NCI-H2107 (cell line): ENCODE measurements at regions not wholly inside any gene's neighbourhood (a gene's known extent, or its start where the extent isn't known, plus 50 kb on each side); places are given as distances from the start of the nearest gene placed in this dataset.
"Not testable (repeated sequence)": the region's sequence is repeated elsewhere in the genome, so short reads cannot be mapped to it uniquely, and the experiment has no call there.

Source experiments
- DNase-seq: peaks from one replicate; lab custom pipeline; 2025; lab: John Stamatoyannopoulos, UW

- peak; percentile 9 for DNase-seq
These were observed 302.9 kb upstream of the GATB start for GRCh38 chr4:152063621-152064240.

GRCh38 chr4:152062936-152063620 lies 302.3 kb upstream of the GATB start:
- DNase-seq: no peak

DNA sequence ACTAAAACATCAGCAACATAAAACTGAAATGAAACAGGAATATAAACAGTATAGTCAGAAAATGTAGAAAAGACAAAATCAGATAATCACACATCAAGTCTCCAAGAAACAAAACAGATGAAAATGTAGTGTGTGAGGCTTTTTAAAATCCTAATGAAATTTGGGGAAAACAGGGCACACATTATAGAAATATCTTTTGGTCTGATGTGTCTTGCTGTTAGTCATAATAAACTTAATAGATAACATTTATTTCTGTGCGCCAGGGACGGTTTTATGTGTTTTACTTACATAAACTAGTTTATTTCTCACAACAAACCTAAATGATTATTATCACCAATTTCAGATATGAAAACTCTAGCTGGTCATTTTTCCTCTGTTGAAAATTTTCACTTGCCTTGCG lies 293.9 kb upstream of the GATB start:
- no peak for DNase-seq

DNA sequence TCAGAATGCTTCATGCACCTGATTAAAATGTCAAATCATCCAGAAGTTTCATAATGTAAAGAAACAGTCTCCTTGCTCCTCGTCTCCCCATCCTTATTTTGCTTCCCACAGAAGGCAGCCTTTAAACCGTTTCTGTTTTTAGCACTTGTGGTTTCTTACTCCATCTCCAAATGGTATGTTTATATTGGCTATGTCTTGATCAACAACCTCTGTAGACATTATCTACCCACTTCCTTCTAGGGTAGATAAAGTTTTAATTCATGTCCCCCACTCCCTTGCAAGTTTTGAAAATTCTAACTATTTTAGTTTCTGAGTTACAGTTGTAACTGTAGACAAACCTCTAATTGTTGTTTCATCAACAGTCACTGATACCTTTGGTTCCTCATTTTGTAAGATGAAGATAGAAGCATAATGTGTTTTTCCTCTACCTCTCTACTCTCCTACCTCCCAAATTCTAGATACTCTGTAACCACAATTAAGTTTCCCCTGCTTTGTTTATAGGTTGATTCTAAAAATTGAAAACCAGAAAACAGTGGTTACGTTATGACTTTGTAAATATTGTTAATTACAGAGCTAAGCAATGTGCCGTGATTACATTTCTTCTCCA lies 291.7 kb upstream of the GATB start:
- DNase-seq: no peak

GRCh38 chr4:152051332-152051731 lies 290.5 kb upstream of the GATB start:
- DNase-seq: not testable (repeated sequence)

DNA sequence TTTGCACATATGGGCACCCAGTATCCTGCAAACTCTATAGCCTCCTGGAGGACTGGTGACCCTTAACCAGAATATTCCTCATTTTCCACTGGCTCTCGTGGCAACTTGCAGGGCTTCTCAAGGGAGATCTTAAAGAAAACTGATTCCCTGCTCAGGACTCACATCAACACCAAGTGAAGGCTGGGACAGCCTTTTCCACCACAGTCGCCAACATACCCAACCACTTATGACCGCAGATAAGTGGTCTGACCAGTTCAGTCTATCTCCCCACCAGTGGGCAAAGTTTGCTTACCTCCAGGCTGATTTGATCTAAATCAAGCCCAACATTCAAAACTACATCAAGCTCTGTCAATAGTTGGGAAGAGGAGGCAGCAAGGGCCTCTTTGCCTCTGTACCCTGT lies 289.3 kb upstream of the GATB start:
- no peak for DNase-seq

DNA sequence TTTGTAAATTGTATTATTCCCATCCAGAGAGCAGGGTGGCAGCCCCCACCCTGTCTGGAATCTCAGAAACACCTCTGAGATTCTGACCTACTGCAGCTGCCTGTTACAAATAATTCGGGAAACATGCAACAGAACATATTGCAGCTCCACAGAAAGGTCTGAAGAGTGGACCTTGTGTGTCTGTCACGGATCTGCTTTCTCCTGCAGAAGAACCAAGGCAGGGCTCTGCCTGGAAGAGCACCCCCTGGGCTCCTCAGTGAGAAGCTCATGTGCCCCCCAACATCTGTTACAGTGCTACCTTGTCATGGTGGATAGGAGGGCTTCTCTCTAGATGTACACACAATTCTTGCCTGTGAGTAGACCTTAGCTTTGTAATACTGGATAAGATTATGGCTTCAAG lies 286.6 kb upstream of the GATB start:
- DNase-seq: no peak

- DNase-seq: peak; percentile 45
These were observed 285.2 kb upstream of the GATB start for GRCh38 chr4:152045807-152046571.

GRCh38 chr4:152045449-152045806 lies 284.6 kb upstream of the GATB start:
- no peak for DNase-seq

DNA sequence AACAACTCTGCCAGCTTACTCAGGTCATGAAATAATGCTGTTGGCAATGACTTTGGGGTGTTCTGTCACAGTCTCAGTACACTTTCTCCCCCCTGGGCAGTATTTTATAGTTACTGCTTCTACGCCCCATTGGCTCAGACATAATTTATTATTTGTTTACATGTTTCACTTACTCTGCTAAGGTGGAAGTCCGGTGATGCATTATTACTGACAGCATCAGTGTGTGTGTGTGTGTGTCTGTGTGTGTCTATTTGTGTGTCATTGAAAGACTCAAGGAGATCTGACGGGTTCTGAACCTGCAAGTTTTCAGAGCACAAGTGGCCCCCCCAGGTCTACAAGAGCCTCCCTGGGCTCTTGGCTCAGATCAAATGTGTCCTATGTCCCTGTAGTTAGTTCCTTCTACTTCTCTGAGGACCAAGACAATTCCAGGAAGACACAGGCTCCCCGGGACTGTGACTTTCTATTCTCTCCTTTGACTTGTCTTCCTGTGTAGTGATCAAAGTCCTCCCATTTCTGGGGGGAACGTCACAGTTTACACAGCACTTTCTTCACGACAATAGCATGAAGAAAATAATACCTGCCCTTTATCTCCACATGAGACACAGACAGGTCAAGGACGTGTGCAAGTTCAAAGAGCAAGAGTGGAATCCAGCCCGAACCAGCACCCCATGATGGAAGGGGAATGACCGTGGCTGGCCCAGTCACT lies 283.7 kb upstream of the GATB start:
- DNase-seq: no peak

- no peak for DNase-seq
These were observed 280.5 kb upstream of the GATB start for GRCh38 chr4:152041295-152041694.

DNA sequence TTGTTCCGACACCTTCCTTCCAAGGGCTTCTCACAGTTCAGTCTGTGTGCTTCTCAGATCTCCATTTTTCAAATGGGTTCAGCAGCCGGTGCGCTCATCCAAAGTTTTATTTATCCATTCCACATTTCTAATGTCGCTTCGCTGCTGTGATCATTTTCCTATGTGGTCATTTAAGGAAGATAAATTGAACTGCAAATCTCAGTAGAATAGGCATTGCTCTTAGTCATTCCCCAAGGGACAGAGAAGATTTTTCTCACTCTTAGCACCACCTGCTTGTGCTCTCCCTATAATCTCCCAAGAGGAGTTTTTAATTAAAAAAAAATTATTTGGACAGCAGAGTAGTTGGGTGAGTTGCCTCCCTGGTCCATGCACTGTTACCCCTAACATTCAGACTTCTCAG lies 278.9 kb upstream of the GATB start:
- no peak for DNase-seq

- DNase-seq: no peak
These were observed 278.2 kb upstream of the GATB start for GRCh38 chr4:152039023-152039481.

DNA sequence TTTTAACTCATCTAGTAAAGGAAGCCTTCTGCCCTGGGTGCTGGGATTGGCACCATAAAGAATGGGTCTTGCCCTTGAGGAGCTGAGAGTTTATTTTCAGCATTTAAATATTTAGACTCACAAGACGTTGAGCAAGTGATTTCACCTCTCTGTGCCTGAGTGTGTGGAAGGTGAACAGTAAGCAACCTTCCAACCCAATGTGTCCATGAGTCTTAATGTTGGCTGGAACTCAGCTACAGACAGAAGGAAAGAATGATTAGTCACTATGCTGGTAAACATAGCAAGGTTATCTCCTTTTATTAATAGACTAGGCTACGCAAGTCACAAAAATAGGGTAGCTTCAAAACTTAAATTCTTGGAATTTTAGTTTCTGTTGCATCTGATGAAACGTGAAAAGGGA lies 277.4 kb upstream of the GATB start:
- no peak for DNase-seq

- DNase-seq: no peak
These were observed 276.6 kb upstream of the GATB start for GRCh38 chr4:152037435-152037834.

GRCh38 chr4:152033621-152034020 lies 272.8 kb upstream of the GATB start:
- no peak for DNase-seq

- no peak for DNase-seq
These were observed 271.9 kb upstream of the GATB start for GRCh38 chr4:152032722-152033131.

DNA sequence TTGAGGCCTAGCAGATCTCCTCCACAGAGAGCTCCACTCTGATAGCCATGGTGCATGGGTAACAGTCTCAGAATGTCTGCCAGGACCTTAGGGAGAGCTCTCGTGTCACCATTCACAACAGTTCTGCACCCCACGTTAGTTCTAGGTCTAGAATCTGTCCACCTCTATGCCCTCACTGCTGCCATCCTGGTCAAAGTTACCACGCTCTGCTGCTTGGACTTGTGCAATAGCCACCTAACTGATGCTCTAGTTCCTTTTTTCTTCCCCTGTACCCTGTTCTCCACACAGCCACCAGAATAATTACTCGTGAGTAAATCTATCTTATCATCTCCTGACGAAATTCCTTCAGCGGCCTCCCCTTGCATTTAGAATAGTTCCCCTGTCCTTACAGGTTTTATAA lies 268.8 kb upstream of the GATB start:
- no peak for DNase-seq

DNA sequence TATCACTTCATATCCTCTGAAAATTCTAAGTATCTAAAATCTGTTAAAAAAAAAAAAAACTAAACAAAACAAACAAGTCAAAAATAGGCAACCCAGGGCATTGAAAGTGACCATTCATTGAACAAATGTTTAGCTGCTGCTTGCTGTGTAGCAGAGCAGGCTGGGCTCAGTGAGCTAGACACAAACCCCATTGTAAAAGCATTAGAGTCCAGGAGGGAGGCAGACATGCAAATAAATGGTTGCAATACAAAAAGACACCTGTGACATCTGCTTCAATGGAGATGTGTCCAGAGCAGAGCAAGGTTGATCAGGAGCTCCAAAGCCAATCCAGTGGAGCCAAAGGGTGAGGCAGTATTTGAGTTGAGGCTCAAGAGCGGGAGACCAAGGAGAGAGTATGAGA lies 267.3 kb upstream of the GATB start:
- DNase-seq: no peak

DNA sequence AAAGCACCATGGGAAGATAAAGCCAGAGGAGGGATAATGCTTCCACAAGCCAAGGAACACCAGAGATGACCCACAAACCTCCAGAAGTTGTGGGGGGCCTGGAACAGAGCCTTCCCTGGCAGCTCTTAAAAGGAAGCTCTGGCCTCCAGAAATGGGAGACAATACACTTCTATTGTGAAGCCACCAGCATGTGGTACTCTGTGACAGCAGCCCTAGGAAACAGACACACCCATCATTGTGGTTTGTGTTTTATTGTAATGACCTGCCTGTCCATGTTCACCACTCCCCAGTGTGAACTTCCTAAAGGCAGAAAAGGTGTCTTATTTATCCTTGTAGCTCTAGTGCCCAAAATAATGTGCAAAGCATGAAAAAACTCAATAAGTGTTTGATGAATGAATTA lies 264.1 kb upstream of the GATB start:
- no peak for DNase-seq

DNA sequence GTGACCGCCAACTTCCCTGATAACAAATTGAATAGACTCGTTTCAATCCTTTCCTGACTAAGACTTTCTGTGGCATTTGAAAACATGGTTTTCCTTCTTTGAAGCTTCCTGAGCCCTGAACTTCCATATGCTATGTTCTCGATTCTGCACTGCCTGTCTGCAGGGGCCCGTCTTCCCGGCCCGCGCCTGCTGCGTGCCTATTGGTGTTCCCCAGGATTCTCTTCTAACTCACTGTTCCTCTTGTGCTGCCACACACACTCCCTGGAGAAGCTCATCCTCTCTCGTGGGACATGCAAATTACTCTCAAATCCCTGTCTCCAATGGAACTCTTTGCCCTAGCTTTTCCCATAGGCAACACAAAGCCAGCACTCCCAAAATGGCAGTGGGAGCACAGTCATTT lies 262.9 kb upstream of the GATB start:
- no peak for DNase-seq

DNA sequence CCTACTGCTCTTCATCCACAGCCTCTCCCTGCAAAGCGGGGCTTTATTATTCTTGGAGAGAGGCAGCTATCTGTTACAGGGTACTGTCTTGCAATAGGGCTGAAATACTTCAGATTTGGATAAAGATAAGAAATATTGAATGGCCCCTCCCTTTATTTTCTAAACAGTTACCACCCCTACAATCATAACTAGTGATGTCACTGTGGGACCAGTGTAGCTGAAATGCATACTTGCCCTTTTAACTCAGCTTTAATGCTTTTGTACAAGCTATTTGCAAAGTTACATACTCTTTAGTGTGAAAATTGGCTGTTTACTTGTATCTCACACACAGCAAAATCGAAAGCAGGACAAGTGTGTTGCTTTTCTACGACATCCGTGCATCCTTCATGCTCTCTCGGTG lies 261.7 kb upstream of the GATB start:
- no peak for DNase-seq
